Retinal pigment epithelial cell (primary cell): ENCODE measurements at regions not wholly inside any gene's neighbourhood (a gene's known extent, or its start where the extent isn't known, plus 50 kb on each side); places are given as distances from the start of the nearest gene placed in this dataset.

Source experiments
- DNase-seq: peaks from one replicate; pipeline ENCODE4 v3.0.0-alpha.2; 2010; ENCODE audit warnings: low read depth
- H3K4me3 ChIP-seq: 2 replicates; pipeline ENCODE4 v1.5.1; 2011; ENCODE audit warnings: mild to moderate bottlenecking, low read length, control low read depth, moderate library complexity
- TF ChIP-seq, protein P1 (sequence below): conservative IDR thresholded peaks from 2 replicates; pipeline ENCODE4 v1.5.1; 2011; ENCODE audit warnings: low read depth, low read length, control low read depth, inconsistent platforms

DNA sequence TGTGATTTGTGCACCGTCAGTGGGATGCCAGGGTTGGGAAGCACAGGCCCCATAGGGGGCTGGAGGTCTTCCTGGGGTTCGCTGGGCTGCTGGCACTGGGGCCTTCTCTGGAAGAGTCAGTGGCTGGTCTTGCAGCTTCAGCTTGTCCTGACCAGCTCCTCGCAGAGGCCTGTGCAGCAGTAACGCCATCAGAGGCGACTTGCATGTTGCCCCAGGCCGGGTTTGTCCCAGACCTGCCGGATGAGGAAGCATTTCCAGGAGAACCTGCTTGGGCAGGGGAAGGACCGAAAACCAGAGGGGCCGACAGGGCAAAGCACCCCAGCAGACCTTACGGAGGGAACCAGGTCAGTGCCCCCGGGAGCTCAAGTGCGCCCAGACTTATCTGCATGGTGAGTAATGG is 54.7 kb upstream of the IRX2 start:
- no peak overlapping the region for H3K4me3 ChIP-seq
- DNase-seq = no peak
- TF ChIP-seq, protein P1, sequence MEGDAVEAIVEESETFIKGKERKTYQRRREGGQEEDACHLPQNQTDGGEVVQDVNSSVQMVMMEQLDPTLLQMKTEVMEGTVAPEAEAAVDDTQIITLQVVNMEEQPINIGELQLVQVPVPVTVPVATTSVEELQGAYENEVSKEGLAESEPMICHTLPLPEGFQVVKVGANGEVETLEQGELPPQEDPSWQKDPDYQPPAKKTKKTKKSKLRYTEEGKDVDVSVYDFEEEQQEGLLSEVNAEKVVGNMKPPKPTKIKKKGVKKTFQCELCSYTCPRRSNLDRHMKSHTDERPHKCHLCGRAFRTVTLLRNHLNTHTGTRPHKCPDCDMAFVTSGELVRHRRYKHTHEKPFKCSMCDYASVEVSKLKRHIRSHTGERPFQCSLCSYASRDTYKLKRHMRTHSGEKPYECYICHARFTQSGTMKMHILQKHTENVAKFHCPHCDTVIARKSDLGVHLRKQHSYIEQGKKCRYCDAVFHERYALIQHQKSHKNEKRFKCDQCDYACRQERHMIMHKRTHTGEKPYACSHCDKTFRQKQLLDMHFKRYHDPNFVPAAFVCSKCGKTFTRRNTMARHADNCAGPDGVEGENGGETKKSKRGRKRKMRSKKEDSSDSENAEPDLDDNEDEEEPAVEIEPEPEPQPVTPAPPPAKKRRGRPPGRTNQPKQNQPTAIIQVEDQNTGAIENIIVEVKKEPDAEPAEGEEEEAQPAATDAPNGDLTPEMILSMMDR = no peak

DNA sequence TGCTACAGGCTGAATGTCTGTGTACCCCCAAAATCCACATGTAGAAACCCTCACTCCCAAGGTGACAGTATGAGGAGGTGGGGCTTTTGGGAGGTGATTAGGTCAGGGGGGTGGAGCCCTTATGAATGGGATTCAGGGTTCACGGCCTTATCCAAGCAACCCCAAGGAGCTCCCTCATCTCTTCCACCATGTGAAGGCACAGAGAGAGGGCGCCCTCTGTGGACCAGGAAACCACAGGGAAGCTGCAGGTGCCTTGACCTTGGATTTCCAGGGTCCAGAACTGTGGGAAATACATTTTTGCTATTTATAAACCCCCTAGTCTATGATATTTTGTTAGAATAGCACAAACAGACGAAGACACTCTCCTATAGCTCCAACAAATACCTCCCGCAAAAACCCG is 53.6 kb upstream of the IRX2 start:
- DNase-seq = no peak
- no peak overlapping the region for H3K4me3 ChIP-seq
- TF ChIP-seq, protein P1 = no peak

DNA sequence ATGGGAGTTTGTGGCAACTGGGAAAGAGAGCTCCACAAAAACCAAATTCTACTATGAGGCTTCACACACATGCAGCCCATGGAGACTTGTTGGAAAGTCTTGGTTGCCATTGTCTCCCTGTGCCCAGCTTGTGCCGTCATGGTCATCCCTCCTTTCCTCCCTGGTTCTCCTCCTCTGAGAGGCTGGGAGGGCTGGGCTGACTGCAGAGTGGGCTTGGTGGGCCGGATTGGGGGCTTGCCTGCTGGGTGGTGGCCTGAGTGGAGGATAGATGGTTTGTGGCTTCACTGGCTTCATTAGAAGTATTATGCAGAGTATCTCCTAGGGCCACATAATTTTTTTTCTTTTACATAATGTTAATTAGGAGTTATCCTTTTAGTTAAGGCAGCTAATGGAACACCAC is 52.3 kb upstream of the IRX2 start:
- TF ChIP-seq, protein P1 = no peak
- no peak for DNase-seq
- H3K4me3 ChIP-seq = no peak overlapping the region

DNA sequence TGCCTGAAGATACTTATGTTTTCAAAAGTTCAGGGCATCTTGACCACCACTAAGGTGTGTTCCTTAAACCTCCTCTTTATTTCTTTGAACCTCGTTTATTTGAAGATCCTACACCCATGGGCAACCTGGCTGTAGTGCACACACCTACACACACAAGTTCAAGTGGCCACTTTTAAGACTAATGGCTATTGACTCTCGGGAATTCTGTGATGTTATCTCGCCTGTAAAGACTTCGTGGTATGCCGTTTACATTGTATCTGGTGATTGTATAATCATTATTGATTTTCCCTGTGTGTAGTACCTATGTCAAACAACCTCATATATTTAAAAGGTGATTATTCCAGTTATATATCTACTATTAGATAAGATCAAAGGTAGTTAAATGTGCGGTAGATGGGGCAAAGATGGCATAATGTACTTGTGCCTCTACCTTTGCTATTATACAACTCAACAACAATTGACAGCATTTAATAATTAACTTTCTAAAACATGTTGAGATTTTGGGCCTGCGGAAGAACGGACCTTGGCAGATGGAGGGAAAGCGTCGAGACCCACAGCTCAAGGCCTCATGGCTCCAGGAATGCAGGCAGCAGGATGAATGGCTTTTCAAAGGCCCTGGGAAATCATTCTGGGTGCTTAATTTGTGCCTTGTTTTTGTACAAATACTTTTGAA is 51.4 kb upstream of the IRX2 start:
- H3K4me3 ChIP-seq = no peak overlapping the region
- TF ChIP-seq, protein P1 = no peak

DNA sequence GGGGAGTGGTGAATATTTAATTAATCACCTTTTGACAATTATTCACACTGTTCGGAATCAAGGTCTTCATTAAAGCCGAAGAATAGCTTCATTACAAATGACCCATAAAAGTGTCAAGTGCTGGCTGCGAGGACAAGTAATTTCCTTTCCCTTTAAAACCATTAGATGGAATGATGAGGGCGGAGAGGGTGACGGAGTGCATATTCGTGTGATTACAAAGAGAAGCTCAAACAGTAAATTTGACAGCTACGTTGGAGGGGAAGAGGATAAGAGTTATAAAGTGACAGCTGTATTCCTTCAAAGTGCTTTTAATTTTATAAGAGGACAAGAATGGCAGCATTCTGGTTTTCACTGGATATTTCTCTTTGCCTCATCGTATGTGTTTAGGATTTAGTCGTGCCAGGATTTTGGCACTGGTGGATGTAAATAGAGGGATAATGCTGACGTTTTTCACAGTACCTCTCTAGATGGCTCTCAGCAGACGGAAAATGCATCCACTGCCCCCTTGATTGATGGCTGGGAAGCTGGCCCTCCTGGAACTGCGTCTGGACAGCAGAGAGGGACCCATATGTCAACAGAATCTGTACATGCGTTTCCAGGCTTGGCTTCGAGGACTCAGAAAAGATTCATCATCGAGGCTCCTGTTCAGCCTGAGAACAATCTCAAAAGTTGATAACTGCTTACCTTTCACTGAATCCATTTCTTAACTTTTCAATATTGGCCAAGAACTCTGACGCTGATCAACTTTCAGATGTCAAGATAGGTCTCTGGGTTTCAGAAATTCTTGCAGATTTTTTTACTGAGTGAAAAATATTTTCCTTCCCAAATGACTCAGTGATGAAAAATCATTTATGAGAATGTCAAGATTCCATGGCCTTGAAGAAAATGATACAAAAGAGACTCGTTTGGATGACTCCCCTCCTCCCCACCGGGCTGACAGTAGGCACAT is 50.4 kb upstream of the IRX2 start:
- TF ChIP-seq, protein P1 = no peak
- no peak for DNase-seq
- no peak overlapping the region for H3K4me3 ChIP-seq

More for the DNA sequence above, 51.4 kb upstream of the IRX2 start:
- no peak for DNase-seq
